CD4-positive, alpha-beta T cell treated with Interleukin-12 subunit alpha and Interleukin-12 subunit beta, for 1 hour (primary cell): ENCODE measurements at regions not wholly inside any gene's neighbourhood (a gene's known extent, or its start where the extent isn't known, plus 50 kb on each side); places are given as distances from the start of the nearest gene placed in this dataset.

Source experiments
- DNase-seq: peaks from one replicate; pipeline ENCODE4 v3.0.0-alpha.2; 2020

- no peak for DNase-seq
Observed at GRCh38 chr2:43171789-43172188, 54.6 kb downstream of the ZFP36L2 start.

DNA sequence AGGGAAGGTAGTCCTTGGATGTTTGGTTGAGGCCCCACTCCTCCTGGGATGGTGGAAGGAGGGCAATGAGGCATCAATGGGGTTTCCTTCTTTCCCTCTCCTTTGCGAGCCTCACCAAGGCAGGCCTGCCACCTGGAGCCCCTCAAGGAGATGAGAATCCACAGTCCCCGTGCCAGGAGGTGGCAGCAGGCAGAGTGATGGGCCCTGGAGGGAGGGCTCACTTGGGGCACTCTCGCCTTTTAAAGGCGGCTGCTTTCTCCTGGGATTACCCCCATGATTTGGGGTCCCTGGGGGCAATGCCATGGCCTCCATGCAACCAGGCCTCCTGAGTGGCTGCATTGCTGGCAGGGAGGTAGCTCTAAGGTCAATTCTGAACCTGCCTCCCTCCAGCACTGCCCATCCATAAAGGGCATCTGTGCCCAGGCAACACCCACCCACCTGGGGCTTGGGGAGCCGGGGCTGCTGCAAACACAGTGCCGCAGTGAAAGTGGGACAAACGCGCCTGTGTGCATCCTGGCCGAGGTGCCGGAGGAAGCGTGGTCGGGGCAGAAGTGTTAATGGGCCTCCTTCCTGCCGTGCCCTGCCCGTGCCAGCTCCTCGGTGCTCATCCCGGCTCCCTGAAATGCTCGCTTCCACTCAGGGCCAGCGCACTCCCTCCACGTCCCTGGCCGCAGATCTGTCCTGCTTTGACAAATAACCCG lies 55.9 kb downstream of the ZFP36L2 start:
- peak; percentile 36 for DNase-seq

- peak; percentile 77 for DNase-seq
Observed at GRCh38 chr2:43169987-43170386, 56.4 kb downstream of the ZFP36L2 start.

DNA sequence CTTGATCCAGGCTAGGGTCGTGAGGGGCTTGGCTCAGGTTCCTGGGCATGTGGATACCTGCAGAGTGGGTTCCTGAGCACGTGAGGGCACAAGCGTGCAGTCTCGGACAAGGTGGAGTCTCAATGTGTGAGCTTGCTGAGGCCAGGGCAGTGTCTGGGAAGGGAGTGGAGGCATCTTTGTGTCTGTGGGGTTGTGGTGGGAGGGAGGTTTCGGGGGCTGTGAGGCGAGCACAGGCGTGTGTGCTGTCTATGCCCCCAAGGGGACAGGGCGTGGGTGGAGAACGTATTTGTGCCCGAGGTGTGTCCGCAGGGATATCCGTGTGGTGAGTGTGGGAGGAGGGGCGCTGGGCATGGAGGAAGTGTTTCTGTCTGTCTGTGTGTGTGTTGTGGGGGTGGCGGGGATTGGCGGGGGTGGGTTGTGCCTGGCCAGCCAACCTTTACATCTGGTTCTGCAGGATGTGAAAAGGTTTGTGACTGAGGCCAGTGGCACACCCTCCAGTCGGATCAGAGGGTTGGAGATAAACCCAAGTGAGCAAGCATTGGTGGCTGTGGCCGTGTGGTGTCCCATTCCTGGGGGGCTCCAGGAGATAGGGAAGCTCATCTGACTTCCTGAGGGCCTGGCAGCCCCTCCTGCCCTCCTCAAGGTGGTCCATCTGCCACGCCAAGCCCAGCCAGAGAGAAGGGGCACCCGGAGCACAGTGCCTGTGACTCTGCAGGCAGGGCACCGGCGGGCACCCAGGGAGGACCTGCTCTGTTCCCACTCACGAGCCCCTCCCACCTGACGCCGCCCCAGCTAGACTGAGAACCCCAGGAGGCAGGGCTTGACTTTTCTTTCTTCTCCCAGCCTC lies 57.1 kb downstream of the ZFP36L2 start:
- DNase-seq, result no peak

DNA sequence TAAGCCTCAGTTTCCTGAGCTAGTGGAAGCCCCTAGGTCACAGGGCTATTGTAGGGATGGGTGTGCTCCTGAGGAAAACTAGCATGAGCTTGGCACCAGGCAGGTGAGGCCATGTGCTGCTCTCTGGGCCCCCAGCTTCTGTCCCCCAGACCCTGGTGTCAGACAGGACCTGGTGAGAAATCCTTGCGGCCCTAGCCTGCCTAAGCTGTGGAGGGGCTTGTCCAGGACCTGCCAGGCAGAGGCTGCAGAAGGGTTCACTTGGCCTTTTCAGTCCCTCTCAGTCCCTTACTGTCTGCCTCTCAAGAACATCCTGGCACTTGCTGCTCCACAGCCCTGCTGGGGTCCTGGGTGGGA lies 58.4 kb downstream of the ZFP36L2 start:
- no peak for DNase-seq

DNA sequence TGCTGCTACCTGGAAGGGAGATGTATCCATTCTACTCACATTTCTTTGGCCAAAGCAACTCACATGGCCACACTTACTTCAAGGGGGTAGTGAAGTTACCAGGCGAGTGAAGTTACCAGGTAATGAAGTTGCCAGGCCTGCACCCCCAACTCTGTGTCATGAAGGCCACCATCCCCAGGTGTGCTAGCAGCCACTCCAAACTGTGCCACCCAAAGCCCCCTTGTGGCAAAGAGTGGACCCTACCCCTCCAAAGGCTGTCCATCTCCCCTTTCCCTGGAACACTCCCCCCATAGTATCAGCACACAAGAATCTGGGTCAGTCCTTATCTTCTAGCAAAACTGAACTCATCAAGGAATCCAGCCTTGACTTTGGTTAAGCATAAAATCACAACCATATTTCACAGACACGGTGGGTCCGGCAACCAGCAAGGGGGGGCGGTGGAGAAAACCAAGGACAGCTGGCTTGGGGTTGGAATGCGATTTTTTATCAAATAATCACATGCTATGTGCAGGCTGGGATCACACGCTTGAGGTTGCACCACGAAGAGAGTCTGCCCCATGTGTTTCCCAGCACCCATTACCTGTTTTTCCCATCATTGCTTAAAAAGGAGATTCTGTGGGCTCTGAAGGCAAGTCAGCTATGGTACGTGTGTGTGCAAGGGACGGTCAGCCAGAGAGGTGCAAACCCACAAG lies 60.9 kb downstream of the ZFP36L2 start:
- no peak for DNase-seq

DNA sequence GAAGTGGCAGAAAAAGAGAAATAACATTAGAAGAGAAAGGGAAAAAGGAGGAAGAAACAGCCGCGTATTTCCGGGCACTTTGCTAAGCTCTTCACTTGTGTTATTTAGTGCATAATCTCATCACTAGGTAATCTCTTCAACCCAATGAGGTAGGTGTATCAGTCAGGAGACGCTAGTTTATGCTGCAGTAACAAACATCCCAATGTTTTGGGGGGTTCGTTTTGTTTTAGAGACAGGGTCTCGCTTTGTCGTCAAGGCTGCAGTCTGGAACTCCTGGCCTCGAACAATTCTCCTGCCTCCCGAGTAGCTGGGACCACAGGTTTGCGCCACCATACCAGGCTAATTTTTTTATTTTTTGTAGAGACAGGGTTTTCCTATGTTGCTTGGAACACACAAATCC lies 61.7 kb downstream of the ZFP36L2 start:
- DNase-seq, result no peak

GRCh38 chr2:43163584-43164270 lies 62.7 kb downstream of the ZFP36L2 start:
- DNase-seq, result no peak

DNA sequence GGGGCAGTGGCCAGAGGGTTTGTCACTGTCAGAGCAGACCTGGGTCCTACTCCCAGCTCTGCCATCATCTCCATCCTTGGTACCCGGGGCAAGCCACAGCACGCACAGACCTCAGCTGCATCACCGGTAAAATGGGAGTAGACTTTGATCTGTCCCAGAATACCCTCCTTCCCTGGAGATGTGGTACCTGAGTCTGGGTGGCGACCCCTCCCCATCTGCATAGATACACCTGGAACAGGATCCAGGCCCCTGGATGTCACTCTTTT lies 64.0 kb downstream of the ZFP36L2 start:
- no peak for DNase-seq

DNA sequence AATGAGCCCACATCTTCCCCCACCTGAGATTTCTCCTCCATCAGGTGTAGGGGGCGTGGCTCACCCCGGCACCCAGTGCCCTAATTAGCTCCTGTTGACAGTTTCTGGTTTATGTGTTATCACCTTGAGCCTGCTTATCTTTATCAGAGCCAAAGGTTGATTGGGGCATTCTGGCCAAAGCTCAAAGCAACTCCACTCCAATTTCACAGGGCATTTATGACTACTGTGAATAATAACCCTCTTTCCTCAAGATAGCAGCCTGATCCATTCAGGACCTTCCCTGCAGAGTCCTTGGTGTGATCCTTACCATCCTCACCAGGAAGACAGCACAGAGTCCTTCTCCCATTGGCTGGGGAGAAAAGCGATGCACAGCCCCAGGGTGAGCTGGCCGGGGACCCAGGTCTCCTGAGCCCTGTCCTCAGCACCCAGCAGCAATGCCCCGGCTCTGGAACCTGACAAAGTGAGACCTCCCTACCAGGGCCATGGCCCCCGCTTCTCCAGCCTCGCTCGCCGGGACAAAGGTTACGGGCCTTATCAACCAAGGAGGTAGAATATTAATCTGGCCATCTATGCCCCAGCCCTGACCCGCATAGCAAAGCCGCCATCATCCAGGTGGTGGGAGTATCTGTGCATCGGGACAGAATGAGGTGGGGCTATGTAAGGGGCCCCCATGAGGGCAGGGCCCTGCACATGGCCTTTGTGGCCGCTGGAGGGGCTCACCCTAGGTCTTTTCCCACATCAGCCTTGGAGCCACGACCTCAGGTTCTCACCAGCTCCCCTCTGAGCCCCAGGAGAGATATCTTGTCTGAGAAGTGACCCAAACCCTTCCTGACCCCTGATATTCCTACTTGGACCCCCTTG lies 64.5 kb downstream of the ZFP36L2 start:
- DNase-seq, result no peak

DNA sequence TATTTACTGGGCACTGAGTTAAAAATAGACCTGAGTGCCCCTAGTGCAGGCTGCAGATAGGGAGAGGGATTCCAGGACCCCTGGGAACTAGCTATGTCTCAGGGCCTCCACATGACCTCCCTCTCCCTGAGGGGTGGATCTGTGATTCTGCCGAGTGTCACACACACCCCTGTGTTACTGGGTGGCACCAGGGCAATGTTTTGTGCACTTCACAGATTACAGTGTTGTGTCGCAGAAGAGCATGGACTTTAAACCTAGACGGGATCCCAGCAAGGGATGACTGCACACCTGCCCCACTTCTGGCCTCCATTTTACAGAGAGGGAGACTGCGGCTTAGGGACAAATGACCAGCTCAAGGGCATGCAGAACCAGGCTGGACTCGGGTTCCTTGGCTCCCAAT lies 65.6 kb downstream of the ZFP36L2 start:
- no peak for DNase-seq

DNA sequence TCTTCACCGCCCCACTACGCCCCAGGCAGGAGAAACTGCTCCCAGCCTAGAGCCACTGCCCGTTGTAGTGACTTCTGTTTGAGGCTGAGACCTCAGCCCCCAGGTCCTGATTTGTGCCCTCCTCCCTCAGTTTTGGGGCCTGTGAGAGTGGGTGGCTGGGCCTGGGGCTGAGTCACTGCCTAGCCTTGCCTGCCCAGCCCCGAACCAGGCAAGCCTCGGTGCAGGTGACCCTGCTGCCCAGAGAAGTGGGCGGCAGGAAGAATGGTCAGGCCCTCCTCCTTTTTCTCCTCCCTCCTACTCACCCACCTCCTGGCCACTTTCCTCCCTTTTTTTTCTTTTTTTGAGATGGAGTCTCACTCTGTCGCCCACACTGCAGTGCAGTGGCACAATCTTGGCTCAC lies 66.6 kb downstream of the ZFP36L2 start:
- no peak for DNase-seq

- peak; percentile 61 for DNase-seq
Observed at GRCh38 chr2:43158259-43158880, 68.0 kb downstream of the ZFP36L2 start.

GRCh38 chr2:43157506-43158246 lies 68.7 kb downstream of the ZFP36L2 start:
- no peak for DNase-seq

GRCh38 chr2:43155851-43156411 lies 70.5 kb downstream of the ZFP36L2 start:
- no peak for DNase-seq

DNA sequence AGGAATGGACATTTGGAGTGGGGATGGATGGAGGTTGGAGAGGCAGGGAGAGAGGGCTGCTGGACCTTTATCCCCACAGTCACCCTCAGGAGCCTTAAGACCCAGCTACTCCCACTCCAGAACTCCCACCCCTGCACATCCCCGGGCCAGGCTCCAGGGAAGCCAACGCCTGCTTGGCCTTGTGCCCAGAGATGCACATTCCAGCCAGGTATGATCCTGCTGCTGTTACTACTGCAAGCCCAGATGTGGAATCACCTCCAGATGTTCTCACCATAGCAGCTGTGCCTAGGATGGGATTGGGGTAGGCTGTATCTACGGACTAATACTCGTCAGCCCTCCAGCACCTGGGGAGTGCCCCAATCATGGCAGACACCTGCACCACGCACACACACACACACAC lies 71.7 kb downstream of the ZFP36L2 start:
- DNase-seq, result no peak

- no peak for DNase-seq
Observed at GRCh38 chr2:43152741-43153647, 73.4 kb downstream of the ZFP36L2 start.

DNA sequence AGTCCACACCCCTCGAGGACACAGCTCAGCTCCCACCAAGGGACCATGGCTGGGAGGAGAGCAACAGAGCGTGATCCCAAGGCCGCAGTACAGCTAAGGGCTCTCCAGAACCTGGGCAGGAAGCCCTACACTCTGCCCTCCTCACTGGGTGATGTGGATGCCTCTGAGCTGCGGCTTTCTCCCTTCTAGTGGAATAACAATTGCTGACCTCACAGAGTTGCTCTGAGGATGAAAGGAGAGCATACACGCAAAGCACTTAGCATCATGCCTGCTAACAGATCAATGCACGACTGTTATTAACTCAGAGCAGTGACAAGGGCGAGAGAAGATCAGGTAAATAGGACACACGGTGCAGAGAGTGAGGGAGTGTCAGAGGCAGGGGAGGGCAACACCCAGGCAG lies 74.2 kb downstream of the ZFP36L2 start:
- no peak for DNase-seq

DNA sequence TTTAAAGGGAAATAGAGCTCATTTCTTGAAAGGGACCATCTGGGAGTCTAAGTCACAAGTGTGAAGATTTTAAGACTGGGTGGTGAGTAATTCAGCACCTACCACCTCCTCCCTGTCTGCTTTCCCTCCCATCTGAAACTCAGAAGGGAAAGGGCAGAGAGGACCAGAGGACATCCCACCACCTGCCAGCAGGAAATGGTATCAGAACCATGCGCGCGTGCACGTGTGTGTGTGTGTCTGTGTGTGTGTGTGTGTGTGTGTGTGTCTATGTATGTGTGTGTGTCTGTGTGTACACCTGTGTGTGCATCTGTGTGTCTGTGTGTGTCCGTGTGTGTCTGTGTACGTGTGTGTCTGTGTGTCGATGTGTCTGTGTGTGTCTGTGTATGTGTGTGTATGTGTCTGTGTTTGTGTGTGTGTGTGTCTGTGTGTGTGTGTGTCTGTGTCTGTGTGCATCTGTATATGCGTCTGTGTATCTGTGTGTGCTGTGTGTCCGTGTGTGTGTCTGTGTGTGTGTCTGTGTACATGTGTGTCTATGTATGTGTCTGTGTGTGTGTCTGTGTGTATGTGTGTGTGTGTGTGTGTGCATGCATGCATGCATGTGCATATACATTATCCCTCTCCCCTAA lies 76.8 kb downstream of the ZFP36L2 start:
- DNase-seq, result no peak
